Liver (tissue), 9 donors: ENCODE measurements at regions not wholly inside any gene's neighbourhood (a gene's known extent, or its start where the extent isn't known, plus 50 kb on each side); places are given as distances from the start of the nearest gene placed in this dataset. TPM values are rescaled to one million over a fixed set of nuclear protein-coding genes. Genes with fewer than 3 reads are reported as not detected.
A peak's percentile ranks its signal among the peaks of the same experiment; 100 is the strongest.
"Not testable (repeated sequence)": the region's sequence is repeated elsewhere in the genome, so short reads cannot be mapped to it uniquely, and the experiment has no call there.

ENCODE experiments used
- DNase-seq: peaks from one replicate; pipeline ENCODE4 v3.0.0-alpha.2; 2017; ENCODE audit warnings: low spot score
- H3K27ac ChIP-seq, 2 donors: one replicate each; pipeline ENCODE4 v1.7.0; 2013; ENCODE audit warnings: inconsistent platforms in 2 of 2, low read length in 2 of 2, control low read depth in 1 of 2, low read depth in 1 of 2, mild to moderate bottlenecking in 1 of 2
- H3K27me3 ChIP-seq, 4 donors: one replicate each; pipeline versions ENCODE4 v1.6.1 to v1.7.0; 2013; ENCODE audit warnings: low read length in 3 of 4, inconsistent platforms in 1 of 4, mild to moderate bottlenecking in 1 of 4, moderate library complexity in 1 of 4; ENCODE audit not compliant: control insufficient read depth in 4 of 4, insufficient read depth in 4 of 4
- H3K36me3 ChIP-seq, 4 donors: one replicate each; pipeline versions ENCODE4 v1.6.1 to v1.7.0; 2013; ENCODE audit warnings: low read length in 3 of 4, mild to moderate bottlenecking in 3 of 4, low read depth in 1 of 4, moderate library complexity in 1 of 4; ENCODE audit not compliant: control insufficient read depth in 4 of 4, insufficient read depth in 3 of 4
- H3K4me1 ChIP-seq, 4 donors: one replicate each; pipeline versions ENCODE4 v1.6.1 to v1.7.0; 2013; ENCODE audit warnings: low read length in 3 of 4, mild to moderate bottlenecking in 3 of 4, moderate library complexity in 1 of 4; ENCODE audit not compliant: control insufficient read depth in 4 of 4, insufficient read depth in 4 of 4
- H3K4me3 ChIP-seq, 3 donors: one replicate each; pipeline versions ENCODE4 v1.6.1 to v1.7.0; 2013; ENCODE audit warnings: low read length in 3 of 3, control low read depth in 1 of 3, low read depth in 1 of 3, mild to moderate bottlenecking in 1 of 3
- H3K9ac ChIP-seq, 2 donors: one replicate each; pipeline ENCODE4 v1.7.0; 2013; ENCODE audit warnings: low read length in 2 of 2, mild to moderate bottlenecking in 2 of 2, moderate library complexity in 2 of 2, control low read depth in 1 of 2, low read depth in 1 of 2
- H3K9me3 ChIP-seq, 4 donors: one replicate each; pipeline versions ENCODE4 v1.6.1 to v1.7.0; 2013; ENCODE audit warnings: low read length in 3 of 4; ENCODE audit not compliant: control insufficient read depth in 4 of 4
- HNF4A ChIP-seq, 2 donors: conservative IDR thresholded peaks; 2 replicates each; pipeline ENCODE4 v1.6.1; 2016; ENCODE audit warnings: antibody characterized with exemption in 2 of 2, mild to moderate bottlenecking in 2 of 2
- RAD21 ChIP-seq, 2 donors: IDR thresholded peaks; 2 replicates each; pipeline ENCODE4 v1.6.1; 2016; ENCODE audit warnings: antibody characterized with exemption in 2 of 2, mild to moderate bottlenecking in 2 of 2
- WGBS: extraction: QIAGEN DNeasy Blood & Tissue Kit; methylation state at CpG from one replicate; pipeline ENCODE4 v1.1.7; 2013; 5-methylcytosine and 5-hydroxymethylcytosine counted together
- small RNA-seq: library from RNA; depleted of rRNA; stranded (forward); fragments of <200 nt; gene quantifications from one replicate; pipeline ENCODE3, GENCODE V24; 2014
- TF ChIP-seq, protein P1 (sequence below): fragments of 150-350 bp; IDR thresholded peaks from 2 replicates; pipeline ENCODE4 v1.5.1; 2017; ENCODE audit warnings: improper control_type of control experiment, low read depth, low read length; ENCODE audit not compliant: missing input control
- donor health status: healthy.
- donor health status: healthy.
- donor health status: healthy.
- donor health status: healthy.
- donor health status: healthy.

DNA sequence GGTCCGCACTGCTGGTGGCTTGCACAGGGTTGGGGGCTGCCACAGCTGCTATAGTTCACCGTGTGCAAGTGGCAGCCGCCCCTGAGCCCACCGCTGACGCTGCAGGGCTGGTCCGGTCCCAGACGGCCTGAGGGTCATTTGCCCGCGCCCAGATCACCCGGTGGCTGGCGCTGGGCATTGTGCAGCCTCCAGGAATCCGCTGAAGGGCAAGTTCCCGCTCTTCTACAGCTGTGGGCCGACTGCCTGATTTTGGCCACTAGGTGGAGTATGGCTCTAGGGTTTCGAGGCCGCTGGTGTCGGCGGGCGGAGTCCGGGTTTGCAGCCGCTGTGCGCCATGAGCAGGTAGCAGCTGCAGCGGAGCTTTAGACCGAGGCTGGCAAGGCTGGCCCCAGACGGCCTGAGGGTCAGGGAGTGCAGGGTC, 581.8 kb downstream of the TUBA3C start:
- H3K27me3 ChIP-seq, H3K9me3 ChIP-seq, H3K4me3 ChIP-seq, H3K4me1 ChIP-seq, H3K36me3 ChIP-seq, H3K27ac ChIP-seq, DNase-seq, H3K9ac ChIP-seq: not testable (repeated sequence)
- TF ChIP-seq HNF4A (conservative IDR thresholded peaks at IDR 0.05) (peak in 1 of 2 donors; percentile 1), RAD21 (IDR thresholded peaks at IDR 0.05) (peak; percentile 67 to 71)
- TF ChIP-seq, protein P1, sequence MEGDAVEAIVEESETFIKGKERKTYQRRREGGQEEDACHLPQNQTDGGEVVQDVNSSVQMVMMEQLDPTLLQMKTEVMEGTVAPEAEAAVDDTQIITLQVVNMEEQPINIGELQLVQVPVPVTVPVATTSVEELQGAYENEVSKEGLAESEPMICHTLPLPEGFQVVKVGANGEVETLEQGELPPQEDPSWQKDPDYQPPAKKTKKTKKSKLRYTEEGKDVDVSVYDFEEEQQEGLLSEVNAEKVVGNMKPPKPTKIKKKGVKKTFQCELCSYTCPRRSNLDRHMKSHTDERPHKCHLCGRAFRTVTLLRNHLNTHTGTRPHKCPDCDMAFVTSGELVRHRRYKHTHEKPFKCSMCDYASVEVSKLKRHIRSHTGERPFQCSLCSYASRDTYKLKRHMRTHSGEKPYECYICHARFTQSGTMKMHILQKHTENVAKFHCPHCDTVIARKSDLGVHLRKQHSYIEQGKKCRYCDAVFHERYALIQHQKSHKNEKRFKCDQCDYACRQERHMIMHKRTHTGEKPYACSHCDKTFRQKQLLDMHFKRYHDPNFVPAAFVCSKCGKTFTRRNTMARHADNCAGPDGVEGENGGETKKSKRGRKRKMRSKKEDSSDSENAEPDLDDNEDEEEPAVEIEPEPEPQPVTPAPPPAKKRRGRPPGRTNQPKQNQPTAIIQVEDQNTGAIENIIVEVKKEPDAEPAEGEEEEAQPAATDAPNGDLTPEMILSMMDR = peak; percentile 50
- 25% methylated on average over 25 of the region's 25 CpGs for WGBS

DNA sequence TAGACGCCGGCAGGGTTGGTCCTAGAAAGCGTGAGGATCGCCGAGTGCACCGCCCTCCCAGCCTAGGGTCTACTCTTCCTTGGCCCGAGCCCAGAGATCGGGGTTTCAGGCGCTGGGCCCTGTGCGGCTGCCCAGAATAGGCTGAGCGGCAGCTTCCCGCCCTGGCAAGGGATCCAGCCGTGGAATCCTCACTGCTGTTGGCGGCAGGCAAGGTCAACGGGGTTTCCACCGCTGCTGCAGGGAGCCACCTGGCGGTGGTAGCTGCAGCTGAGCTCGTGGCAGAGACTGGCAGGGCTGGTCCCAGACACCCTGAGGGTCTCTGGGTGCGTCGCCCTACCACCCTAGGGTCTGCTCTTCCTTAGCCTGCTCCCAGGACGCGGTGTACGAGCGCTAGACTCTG, 583.1 kb downstream of the TUBA3C start:
- TF ChIP-seq RAD21 (IDR thresholded peaks at IDR 0.05) = peak; percentile 56 to 58
- TF ChIP-seq, protein P1 = peak; percentile 30
- H3K9ac ChIP-seq, H3K27me3 ChIP-seq, H3K27ac ChIP-seq, H3K36me3 ChIP-seq, H3K4me3 ChIP-seq, H3K4me1 ChIP-seq, H3K9me3 ChIP-seq, DNase-seq: not testable (repeated sequence)
- WGBS = 49% methylated on average over 24 of the region's 24 CpGs

DNA sequence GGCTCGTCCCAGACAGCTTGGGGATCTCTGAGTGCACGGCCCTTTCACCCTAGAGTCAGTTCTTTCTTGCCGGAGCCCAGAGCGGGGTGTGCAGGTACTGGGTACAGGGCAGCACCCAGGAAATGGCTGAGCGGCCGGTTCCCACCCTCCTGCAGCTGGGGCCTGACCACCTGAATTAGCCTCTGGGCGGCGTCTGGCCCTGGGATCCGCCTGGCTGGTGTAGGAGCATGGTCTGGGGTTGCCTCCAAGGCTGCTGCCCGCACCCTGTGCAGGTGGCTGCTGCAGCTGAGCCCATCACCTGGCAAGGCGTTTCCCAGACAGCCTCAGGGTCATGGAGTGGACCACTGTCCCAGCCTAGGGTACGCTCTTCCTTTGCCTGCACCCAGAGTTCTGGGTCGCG, 583.7 kb downstream of the TUBA3C start:
- H3K4me3 ChIP-seq, H3K27ac ChIP-seq, H3K4me1 ChIP-seq, DNase-seq, H3K27me3 ChIP-seq, H3K36me3 ChIP-seq, H3K9me3 ChIP-seq, H3K9ac ChIP-seq: not testable (repeated sequence)
- 79% methylated on average over 14 of the region's 14 CpGs for WGBS

DNA sequence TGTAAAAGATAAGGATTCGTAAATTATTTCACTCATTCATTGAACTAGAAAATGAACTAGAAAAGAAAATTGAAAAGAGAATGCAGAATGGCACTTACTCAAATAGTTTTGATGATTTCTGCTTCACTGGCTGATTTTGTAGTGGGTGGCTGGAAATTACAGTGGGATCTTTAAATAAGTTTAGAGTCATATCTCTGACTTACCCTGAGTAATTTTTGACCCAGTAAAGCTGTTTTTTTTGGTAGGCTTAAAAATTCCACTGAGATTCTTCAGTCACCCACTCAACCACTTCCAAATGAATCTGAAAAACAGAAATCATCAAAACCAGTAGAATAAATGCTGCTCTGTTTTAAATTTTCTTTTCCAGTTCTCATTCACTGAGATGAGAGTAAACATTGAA, 604.5 kb downstream of the TUBA3C start:
- not testable (repeated sequence) for H3K9ac ChIP-seq, H3K4me3 ChIP-seq, H3K36me3 ChIP-seq, H3K4me1 ChIP-seq, H3K9me3 ChIP-seq, H3K27ac ChIP-seq, H3K27me3 ChIP-seq, DNase-seq
- no CpG with 5 or more reads among the region's 1 CpG for WGBS

DNA sequence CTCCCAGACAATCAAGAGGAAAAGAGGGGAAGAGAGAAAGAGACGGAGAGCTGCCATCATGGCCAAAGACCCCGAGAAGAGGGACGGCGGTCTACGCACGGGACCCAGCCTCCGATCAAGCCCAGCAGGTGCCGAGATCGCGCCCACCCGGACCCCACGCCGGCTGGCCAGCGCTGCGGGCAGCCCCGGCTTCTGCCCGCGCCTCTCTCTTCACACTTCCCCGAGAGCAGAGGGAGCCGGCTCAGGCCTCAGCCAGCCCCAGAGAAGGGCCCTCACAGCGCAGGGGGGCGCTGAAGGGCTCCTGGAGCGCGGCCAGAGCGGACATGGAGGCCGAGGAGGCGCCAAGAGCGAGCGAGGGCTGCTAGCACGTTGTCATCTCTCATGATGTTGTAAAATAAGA, 613.7 kb downstream of the TUBA3C start:
- DNase-seq, H3K27me3 ChIP-seq, H3K4me3 ChIP-seq, H3K36me3 ChIP-seq, H3K27ac ChIP-seq, H3K9me3 ChIP-seq, H3K4me1 ChIP-seq, H3K9ac ChIP-seq: not testable (repeated sequence)
- 75% methylated on average over 30 of the region's 30 CpGs for WGBS

Small RNAs in the stretch of these regions (small RNA-seq; reads per million reads assigned to genes)
- gene LINC00328-2P (not detected), gene RNA5SP24 (not detected), gene RNU6-55P (not detected), gene RNU6-76P (not detected)
